Neutrophil (primary cell): ENCODE measurements at regions not wholly inside any gene's neighbourhood (a gene's known extent, or its start where the extent isn't known, plus 50 kb on each side); places are given as distances from the start of the nearest gene placed in this dataset.

Source experiments
- H3K27ac ChIP-seq: fragments of 200-600 bp; sonication (generic); 2 replicates; pipeline ENCODE4 v1.5.1; 2016; ENCODE audit warnings: mild to moderate bottlenecking, moderate library complexity
- H3K27me3 ChIP-seq: fragments of 200-600 bp; sonication (generic); 2 replicates; pipeline ENCODE4 v1.6.0; 2016; ENCODE audit warnings: mild to moderate bottlenecking
- H3K36me3 ChIP-seq: fragments of 200-600 bp; sonication (generic); 2 replicates; pipeline ENCODE4 v1.5.1; 2017
- H3K4me1 ChIP-seq, 2 experiments: fragments of 200-600 bp in 1 of 2; sonication (generic) in 1 of 2; 1 replicate in 1 of 2; 2 replicates in 1 of 2; pipeline versions ENCODE4 v1.5.1 to v1.6.1; 2013 to 2016; ENCODE audit warnings: low read depth in 1 of 2, low read length in 1 of 2, mild to moderate bottlenecking in 1 of 2, moderate library complexity in 1 of 2; ENCODE audit not compliant: control insufficient read depth in 1 of 2, insufficient read depth in 1 of 2
- H3K4me3 ChIP-seq, 2 experiments: fragments of 200-600 bp in 1 of 2; sonication (generic) in 1 of 2; 1 replicate in 1 of 2; 2 replicates in 1 of 2; pipeline ENCODE4 v1.5.1; 2013 to 2016; ENCODE audit warnings: low read depth in 1 of 2, low read length in 1 of 2, mild to moderate bottlenecking in 1 of 2, moderate library complexity in 1 of 2
- H3K9me3 ChIP-seq: fragments of 200-600 bp; sonication (generic); 2 replicates; pipeline ENCODE4 v1.5.1; 2016
- CTCF ChIP-seq: fragments of 200-600 bp; sonication (generic); IDR thresholded peaks from 2 replicates; pipeline ENCODE4 v1.5.1; 2016; ENCODE audit warnings: antibody characterized with exemption

- no peaks in the 10 kb centered on the region for H3K27me3 ChIP-seq
Measured at GRCh38 chr2:58959996-58960395, 718.9 kb upstream of the FANCL start.

GRCh38 chr2:58957188-58957840 lies 716.2 kb upstream of the FANCL start:
- H3K9me3 ChIP-seq, result no peaks in the 10 kb centered on the region
- no peaks in the 10 kb centered on the region for H3K36me3 ChIP-seq
- H3K4me3 ChIP-seq, result no peak overlapping the region
- no peak for TF ChIP-seq CTCF
- no peaks in the 10 kb centered on the region for H3K27me3 ChIP-seq
- no peak overlapping the region for H3K27ac ChIP-seq
- no peaks in the 10 kb centered on the region for H3K4me1 ChIP-seq

More at GRCh38 chr2:58959996-58960395, 718.9 kb upstream of the FANCL start:
- no peaks in the 10 kb centered on the region for H3K36me3 ChIP-seq
- no peak for TF ChIP-seq CTCF
- no peak overlapping the region for H3K4me3 ChIP-seq
- H3K9me3 ChIP-seq, result no peaks in the 10 kb centered on the region
- no peak overlapping the region for H3K27ac ChIP-seq
- H3K4me1 ChIP-seq, result no peaks in the 10 kb centered on the region

GRCh38 chr2:58954880-58955385 lies 713.8 kb upstream of the FANCL start:
- Histone ChIP-seq H3K36me3 (no peaks in the 10 kb centered on the region), H3K9me3 (no peaks in the 10 kb centered on the region)

GRCh38 chr2:58951722-58952121 lies 710.6 kb upstream of the FANCL start:
- Histone ChIP-seq H3K9me3 (no peaks in the 10 kb centered on the region), H3K27ac (no peak overlapping the region), H3K4me3 (no peak overlapping the region), H3K27me3 (no peaks in the 10 kb centered on the region), H3K4me1 (no peaks in the 10 kb centered on the region), H3K36me3 (no peaks in the 10 kb centered on the region)
- no peak for TF ChIP-seq CTCF

More at GRCh38 chr2:58954880-58955385, 713.8 kb upstream of the FANCL start:
- no peaks in the 10 kb centered on the region for H3K27me3 ChIP-seq
- no peak overlapping the region for H3K4me3 ChIP-seq
- no peaks in the 10 kb centered on the region for H3K4me1 ChIP-seq
- no peak overlapping the region for H3K27ac ChIP-seq
- no peak for TF ChIP-seq CTCF

- no peak for TF ChIP-seq CTCF
- no peaks in the 10 kb centered on the region for H3K27me3 ChIP-seq
- no peak overlapping the region for H3K4me3 ChIP-seq
- H3K4me1 ChIP-seq, result no peaks in the 10 kb centered on the region
- no peak overlapping the region for H3K27ac ChIP-seq
- H3K9me3 ChIP-seq, result no peaks in the 10 kb centered on the region
- H3K36me3 ChIP-seq, result no peaks in the 10 kb centered on the region
Measured at GRCh38 chr2:58950795-58951462, 709.8 kb upstream of the FANCL start.
